OCI-LY7 (cell line): ENCODE measurements at regions not wholly inside any gene's neighbourhood (a gene's known extent, or its start where the extent isn't known, plus 50 kb on each side); places are given as distances from the start of the nearest gene placed in this dataset.
A peak's percentile ranks its signal among the peaks of the same experiment; 100 is the strongest.

ENCODE experiments used
- CTCF ChIP-seq: fragments of 200-600 bp; sonication (generic); conservative IDR thresholded peaks from 2 replicates; pipeline ENCODE4 v1.5.1; 2014; ENCODE audit warnings: mild to moderate bottlenecking, antibody characterized with exemption, low read length, moderate library complexity, mixed read lengths
- EZH2phosphoT487 ChIP-seq: fragments of 200-600 bp; sonication (generic); IDR thresholded peaks from 2 replicates; pipeline ENCODE4 v1.6.1; 2018; ENCODE audit warnings: low read depth, borderline replicate concordance, mild to moderate bottlenecking, mixed run types, antibody characterized with exemption, low read length, moderate library complexity, mixed read lengths

GRCh38 chr14:56491299-56492285, 88.0 kb upstream of the TMEM260 start:
- TF ChIP-seq CTCF (peak; percentile 79), EZH2phosphoT487 (no peak)
